ENCODE measurements at regions not wholly inside any gene's neighbourhood (a gene's known extent, or its start where the extent isn't known, plus 50 kb on each side); places are given as distances from the start of the nearest gene placed in this dataset.

DNA sequence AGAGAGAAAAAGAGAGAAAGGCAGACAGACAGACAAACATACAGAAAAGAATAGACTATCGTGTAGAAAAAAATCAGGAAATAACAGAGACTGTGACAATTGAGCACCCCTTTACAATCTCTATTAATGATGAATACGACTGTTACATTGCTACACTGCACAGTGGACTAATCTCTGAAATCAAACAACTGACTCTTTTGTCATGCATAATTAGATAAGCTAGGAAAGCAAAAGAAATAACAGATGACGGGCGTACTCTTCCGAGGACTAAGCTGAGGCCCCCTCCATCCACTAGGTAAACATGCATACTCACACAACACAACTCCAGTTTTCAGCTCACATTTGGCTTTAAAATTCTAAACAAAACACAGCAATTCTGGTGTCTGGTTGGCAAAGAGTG is 267.0 kb downstream of the NOL4 start:
- dilution Hi-C loops (cut with MboI; ENCODE audit: extremely low pct_ligation_motif_present, low sequenced_read_pairs) = no loop called here
- Histone ChIP-seq H4K20me1 (replicated peaks; ENCODE audit: control insufficient read depth, extremely low read depth, insufficient read depth, low read length) (no peaks in the 10 kb centered on the region), H3K4me2 (ENCODE audit: insufficient read depth, low read length) (no peak overlapping the region), H3K79me2 (ENCODE audit: control insufficient read depth, insufficient read depth, low read length) (no peaks in the 10 kb centered on the region), H2AFZ (ENCODE audit: low read depth, low read length) (no peak overlapping the region), H3K9me1 (replicated peaks; ENCODE audit: control insufficient read depth, extremely low read depth, insufficient read depth, low read length) (no peaks in the 10 kb centered on the region), H3K9me3 (replicated peaks; ENCODE audit: control insufficient read depth, insufficient read depth, low read length) (no peaks in the 10 kb centered on the region), H3K4me1 (ENCODE audit: control insufficient read depth, extremely low read depth, insufficient read depth, low read length) (no peaks in the 10 kb centered on the region), H3K36me3 (ENCODE audit: control insufficient read depth in 2 of 2, extremely low read depth in 1 of 2, insufficient read depth in 2 of 2, low read length in 2 of 2) (no peaks in the 10 kb centered on the region), H3K27ac (ENCODE audit: insufficient read depth, low read depth, low read length) (no peak overlapping the region), H3K27me3 (ENCODE audit: control insufficient read depth in 2 of 2, insufficient read depth in 2 of 2, low read length in 2 of 2) (no peaks in the 10 kb centered on the region), H3K4me3 (replicated peaks in 1 of 3; ENCODE audit: insufficient read depth in 1 of 3, low read depth in 1 of 3, low read length in 3 of 3) (no peak overlapping the region), H3K9ac (replicated peaks; ENCODE audit: extremely low read depth, insufficient read depth, low read length) (no peak overlapping the region)
- CTCF ChIA-PET = no interaction called here
- DNase-seq (ENCODE audit: low read depth, low spot score) = no peak
- no TSS peak for BruUV-seq (replicated peaks)
- TF ChIP-seq, protein P1, sequence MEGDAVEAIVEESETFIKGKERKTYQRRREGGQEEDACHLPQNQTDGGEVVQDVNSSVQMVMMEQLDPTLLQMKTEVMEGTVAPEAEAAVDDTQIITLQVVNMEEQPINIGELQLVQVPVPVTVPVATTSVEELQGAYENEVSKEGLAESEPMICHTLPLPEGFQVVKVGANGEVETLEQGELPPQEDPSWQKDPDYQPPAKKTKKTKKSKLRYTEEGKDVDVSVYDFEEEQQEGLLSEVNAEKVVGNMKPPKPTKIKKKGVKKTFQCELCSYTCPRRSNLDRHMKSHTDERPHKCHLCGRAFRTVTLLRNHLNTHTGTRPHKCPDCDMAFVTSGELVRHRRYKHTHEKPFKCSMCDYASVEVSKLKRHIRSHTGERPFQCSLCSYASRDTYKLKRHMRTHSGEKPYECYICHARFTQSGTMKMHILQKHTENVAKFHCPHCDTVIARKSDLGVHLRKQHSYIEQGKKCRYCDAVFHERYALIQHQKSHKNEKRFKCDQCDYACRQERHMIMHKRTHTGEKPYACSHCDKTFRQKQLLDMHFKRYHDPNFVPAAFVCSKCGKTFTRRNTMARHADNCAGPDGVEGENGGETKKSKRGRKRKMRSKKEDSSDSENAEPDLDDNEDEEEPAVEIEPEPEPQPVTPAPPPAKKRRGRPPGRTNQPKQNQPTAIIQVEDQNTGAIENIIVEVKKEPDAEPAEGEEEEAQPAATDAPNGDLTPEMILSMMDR (IDR thresholded peaks at IDR 0.05; ENCODE audit: extremely low read depth in 1 of 2, insufficient read depth in 1 of 2, low read depth in 1 of 2, low read length in 2 of 2) = no peak
- TF ChIP-seq POLR2AphosphoS5 (IDR thresholded peaks at IDR 0.05; ENCODE audit: insufficient read depth, low read depth, low read length) (no peak), EZH2 (IDR thresholded peaks at IDR 0.05; ENCODE audit: borderline replicate concordance, low read depth, low read length, severe bottlenecking) (no peak), POLR2A (IDR thresholded peaks at IDR 0.05; ENCODE audit: low read depth, low read length) (no peak), FOS (IDR thresholded peaks at IDR 0.05; ENCODE audit: borderline replicate concordance, insufficient read depth, low read length) (no peak), MYC (IDR thresholded peaks at IDR 0.05; ENCODE audit: low read depth, low read length) (no peak), JUN (IDR thresholded peaks at IDR 0.05; ENCODE audit: borderline replicate concordance, insufficient read depth, insufficient read length, low read depth) (no peak), GATA2 (IDR thresholded peaks at IDR 0.05; ENCODE audit: insufficient read depth, insufficient read length, low read depth, low read length) (no peak)
- TF ChIP-seq, protein P2, sequence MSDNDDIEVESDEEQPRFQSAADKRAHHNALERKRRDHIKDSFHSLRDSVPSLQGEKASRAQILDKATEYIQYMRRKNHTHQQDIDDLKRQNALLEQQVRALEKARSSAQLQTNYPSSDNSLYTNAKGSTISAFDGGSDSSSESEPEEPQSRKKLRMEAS (IDR thresholded peaks at IDR 0.05; ENCODE audit: insufficient read depth, insufficient read length) = no peak
- POLR2A ChIA-PET = no interaction called here
- intact Hi-C loops (cut with micrococcal nuclease) = no loop called here
- FAIRE-seq = no peak

Measured in endothelial cell of umbilical vein (primary cell).